H1 (cell line): ENCODE measurements at regions not wholly inside any gene's neighbourhood (a gene's known extent, or its start where the extent isn't known, plus 50 kb on each side); places are given as distances from the start of the nearest gene placed in this dataset.

ENCODE experiments used
- CTCF ChIA-PET: fragments of 300-600 bp; sonication (Branson Sonifier 250); formaldehyde crosslinking; loops from one replicate; lab custom pipeline; 2021; ENCODE audit not compliant: partially characterized antibody; lab: Charles Lee
- POLR2A ChIA-PET: fragments of 300-600 bp; sonication (Branson Sonifier 250); formaldehyde crosslinking; loops from one replicate; lab custom pipeline; 2021; ENCODE audit warnings: inconsistent platforms; ENCODE audit not compliant: partially characterized antibody; lab: Charles Lee
- DNase-seq, 2 experiments: peaks; one replicate each; pipeline versions ENCODE4 v3.0.0 to v3.0.0-alpha.2; 2010 to 2022; ENCODE audit warnings: low spot score in 2 of 2, low read depth in 1 of 2, mixed read lengths in 1 of 2
- FAIRE-seq: peaks from 2 replicates; lab custom pipeline; 2011; peaks lifted over from hg19 to GRCh38; lab: Jason Lieb, UNC
- H2AFZ ChIP-seq: 2 replicates; pipeline ENCODE4 v1.8.1; 2012; ENCODE audit warnings: low read length, inconsistent platforms
- H2AK5ac ChIP-seq: 2 replicates; pipeline ENCODE4 v1.6.1; 2013; ENCODE audit warnings: low read depth, low read length
- H2BK120ac ChIP-seq: replicated peaks from 2 replicates; pipeline ENCODE3; 2013; ENCODE audit warnings: low read depth, low read length, inconsistent platforms
- H2BK12ac ChIP-seq: 2 replicates; pipeline ENCODE4 v1.6.1; 2013; ENCODE audit warnings: low read depth, low read length
- H2BK15ac ChIP-seq: 2 replicates; pipeline ENCODE4 v1.6.1; 2013; ENCODE audit warnings: low read length
- H2BK20ac ChIP-seq: 2 replicates; pipeline ENCODE4 v1.6.1; 2013; ENCODE audit warnings: low read length
- H2BK5ac ChIP-seq: 2 replicates; pipeline ENCODE4 v1.6.1; 2013; ENCODE audit warnings: low read depth, low read length
- H3K14ac ChIP-seq: 2 replicates; pipeline ENCODE4 v1.6.1; 2013; ENCODE audit warnings: inconsistent platforms; ENCODE audit not compliant: insufficient read length
- H3K18ac ChIP-seq: 2 replicates; pipeline ENCODE4 v1.6.1; 2013; ENCODE audit warnings: low read length; ENCODE audit errors: extremely low read depth
- H3K23ac ChIP-seq: 2 replicates; pipeline ENCODE4 v1.6.1; 2013; ENCODE audit warnings: inconsistent platforms; ENCODE audit not compliant: insufficient read length
- H3K23me2 ChIP-seq: 2 replicates; pipeline ENCODE4 v1.6.1; 2013; ENCODE audit warnings: low read depth, low read length
- H3K27ac ChIP-seq: 2 replicates; pipeline ENCODE4 v1.6.1; 2011; ENCODE audit warnings: low read depth, low read length, inconsistent platforms
- H3K27me3 ChIP-seq, 4 experiments: replicated peaks in 1 of 4; 1 replicate in 1 of 4; 2 replicates in 3 of 4; pipeline versions ENCODE4 v1.6.1 to v1.8.1; 2011 to 2013; ENCODE audit warnings: low read length in 3 of 4, mild to moderate bottlenecking in 3 of 4, inconsistent platforms in 2 of 4, mixed read lengths in 2 of 4, moderate library complexity in 1 of 4; ENCODE audit not compliant: control insufficient read depth in 3 of 4, insufficient read depth in 3 of 4; ENCODE audit errors: extremely low read depth in 1 of 4
- H3K36me3 ChIP-seq, 4 experiments: 2 replicates each; pipeline versions ENCODE4 v1.6.1 to v1.8.1; 2011 to 2013; ENCODE audit warnings: mild to moderate bottlenecking in 4 of 4, low read length in 3 of 4, moderate library complexity in 2 of 4, control low read depth in 1 of 4, inconsistent platforms in 1 of 4; ENCODE audit not compliant: insufficient read depth in 4 of 4, control insufficient read depth in 2 of 4
- H3K4ac ChIP-seq: replicated peaks from 2 replicates; pipeline ENCODE3; 2013; ENCODE audit warnings: low read length, low read depth, mixed read lengths, inconsistent platforms; ENCODE audit not compliant: insufficient read length
- H3K4me1 ChIP-seq, 4 experiments: replicated peaks in 1 of 4; 1 replicate in 1 of 4; 2 replicates in 3 of 4; pipeline versions ENCODE4 v1.6.1 to v1.8.1; 2011 to 2013; ENCODE audit warnings: low read length in 3 of 4, inconsistent platforms in 2 of 4, mixed read lengths in 1 of 4; ENCODE audit not compliant: insufficient read depth in 4 of 4, control insufficient read depth in 3 of 4
- H3K4me2 ChIP-seq, 2 experiments: 2 replicates each; pipeline versions ENCODE4 v1.6.1 to v1.8.1; 2011 to 2013; ENCODE audit warnings: low read depth in 2 of 2, low read length in 2 of 2, control low read depth in 1 of 2, inconsistent platforms in 1 of 2, mild to moderate bottlenecking in 1 of 2; ENCODE audit not compliant: insufficient read depth in 1 of 2
- H3K4me3 ChIP-seq, 4 experiments: fragments of 200-600, 300-600 bp in 1 of 4; sonication (generic), shearing (Covaris generic), sonication (Bioruptor Twin) in 1 of 4; 2 replicates each; pipeline versions ENCODE4 v1.5.1 to v1.8.1; 2011 to 2016; ENCODE audit warnings: low read length in 4 of 4, low read depth in 3 of 4, control low read depth in 2 of 4, inconsistent platforms in 2 of 4, mild to moderate bottlenecking in 2 of 4, mixed read lengths in 1 of 4, moderate library complexity in 1 of 4; ENCODE audit not compliant: insufficient read depth in 2 of 4; ENCODE audit errors: extremely low read depth in 1 of 4
- H3K56ac ChIP-seq: replicated peaks from 2 replicates; pipeline ENCODE3; 2013; ENCODE audit warnings: low read depth, mild to moderate bottlenecking, mixed read lengths, low read length, inconsistent platforms; ENCODE audit not compliant: insufficient read length
- H3K79me1 ChIP-seq: 2 replicates; pipeline ENCODE4 v1.6.1; 2013; ENCODE audit warnings: low read depth, low read length, control low read depth
- H3K79me2 ChIP-seq, 2 experiments: 2 replicates each; pipeline versions ENCODE4 v1.6.1 to v1.8.1; 2012 to 2013; ENCODE audit warnings: low read length in 2 of 2, mild to moderate bottlenecking in 2 of 2, inconsistent platforms in 1 of 2; ENCODE audit not compliant: insufficient read depth in 2 of 2, control insufficient read depth in 1 of 2
- H3K9ac ChIP-seq, 4 experiments: replicated peaks in 1 of 4; 1 replicate in 1 of 4; 2 replicates in 3 of 4; pipeline versions ENCODE4 v1.6.1 to v1.8.1; 2011 to 2013; ENCODE audit warnings: low read depth in 3 of 4, low read length in 3 of 4, control low read depth in 2 of 4, mild to moderate bottlenecking in 2 of 4, moderate library complexity in 2 of 4, inconsistent platforms in 1 of 4; ENCODE audit errors: extremely low read depth in 1 of 4
- H3K9me3 ChIP-seq, 2 experiments: 2 replicates each; pipeline versions ENCODE4 v1.6.1 to v1.8.1; 2012 to 2013; ENCODE audit warnings: mild to moderate bottlenecking in 2 of 2, moderate library complexity in 2 of 2, control low read depth in 1 of 2, inconsistent platforms in 1 of 2, low read depth in 1 of 2, low read length in 1 of 2, mixed read lengths in 1 of 2; ENCODE audit not compliant: insufficient read depth in 2 of 2
- H4K20me1 ChIP-seq, 2 experiments: replicated peaks in 1 of 2; 2 replicates each; pipeline versions ENCODE3 to v1.8.1; 2011 to 2013; ENCODE audit warnings: inconsistent platforms in 2 of 2, low read length in 2 of 2, mild to moderate bottlenecking in 1 of 2; ENCODE audit not compliant: insufficient read depth in 2 of 2, control insufficient read depth in 1 of 2
- H4K5ac ChIP-seq: 2 replicates; pipeline ENCODE4 v1.6.1; 2013; ENCODE audit warnings: low read length, low read depth, mixed read lengths, inconsistent platforms; ENCODE audit not compliant: insufficient read length
- H4K8ac ChIP-seq: 2 replicates; pipeline ENCODE4 v1.8.0; 2013; ENCODE audit warnings: mild to moderate bottlenecking, moderate library complexity, low read length, inconsistent platforms; ENCODE audit not compliant: insufficient read depth; ENCODE audit errors: extremely low read depth
- H4K91ac ChIP-seq: replicated peaks from 2 replicates; pipeline ENCODE3; 2013; ENCODE audit warnings: low read length, mixed read lengths, inconsistent platforms; ENCODE audit not compliant: insufficient read length
- HDAC2 ChIP-seq, 2 experiments: fragments of 300-600 bp in 1 of 2; sonication (generic) in 1 of 2; IDR thresholded peaks; 2 replicates each; pipeline ENCODE4 v1.6.1; 2011 to 2012; ENCODE audit warnings: low read depth in 2 of 2, low read length in 2 of 2, mild to moderate bottlenecking in 2 of 2, moderate library complexity in 2 of 2, borderline replicate concordance in 1 of 2, inconsistent platforms in 1 of 2

- no peaks in the 10 kb centered on the region for H3K79me2 ChIP-seq
- no peak for DNase-seq
- no peak overlapping the region for H2BK5ac ChIP-seq
- H3K23ac ChIP-seq, result no peak overlapping the region
- H2BK15ac ChIP-seq, result no peak overlapping the region
- H2BK120ac ChIP-seq, result no peak overlapping the region
- H3K4me1 ChIP-seq, result no peaks in the 10 kb centered on the region
- no peaks in the 10 kb centered on the region for H3K27me3 ChIP-seq
- H3K4me3 ChIP-seq, result no peak overlapping the region
- no peak overlapping the region for H3K14ac ChIP-seq
- no peak overlapping the region for H3K4ac ChIP-seq
- no peak overlapping the region for H4K91ac ChIP-seq
- H4K8ac ChIP-seq, result no peak overlapping the region
- no peaks in the 10 kb centered on the region for H3K79me1 ChIP-seq
- no peaks in the 10 kb centered on the region for H3K23me2 ChIP-seq
- no peak overlapping the region for H2BK20ac ChIP-seq
- no peaks in the 10 kb centered on the region for H3K9me3 ChIP-seq
- no peak overlapping the region for H2BK12ac ChIP-seq
- no peaks in the 10 kb centered on the region for H3K36me3 ChIP-seq
- no peak overlapping the region for H3K4me2 ChIP-seq
- H3K18ac ChIP-seq, result no peak overlapping the region
- no peaks in the 10 kb centered on the region for H4K20me1 ChIP-seq
- H4K5ac ChIP-seq, result no peak overlapping the region
- no peak overlapping the region for H3K27ac ChIP-seq
- H3K9ac ChIP-seq, result no peak overlapping the region
- H3K56ac ChIP-seq, result no peak overlapping the region
- no peak overlapping the region for H2AK5ac ChIP-seq
- POLR2A ChIA-PET, result no interaction called here
- FAIRE-seq, result no peak
- H2AFZ ChIP-seq, result no peak overlapping the region
- CTCF ChIA-PET, result interaction anchor here (0.6 to 0.7 kb wide), 3 partner anchors 165 to 993 kb away, joined by 3 read pairs; no protein-coding TSS in a partner anchor
- no peak for TF ChIP-seq HDAC2 (IDR thresholded peaks at IDR 0.05; ENCODE audit: borderline replicate concordance in 1 of 2, low read depth in 2 of 2, low read length in 2 of 2)
Measured at GRCh38 chr5:54825005-54825404, 160.4 kb downstream of the ESM1 start.
